ENCODE measurements at regions not wholly inside any gene's neighbourhood (a gene's known extent, or its start where the extent isn't known, plus 50 kb on each side); places are given as distances from the start of the nearest gene placed in this dataset.

GRCh38 chr13:33349986-33350826 is 64.7 kb upstream of the STARD13 start:
- in situ Hi-C loops (cut with HindIII; ENCODE audit: low sequenced_read_pairs): no loop called here
- peak; percentile 39 for DNase-seq (ENCODE audit: low read depth, low spot score)

GRCh38 chr13:33351319-33351718 is 65.8 kb upstream of the STARD13 start:
- DNase-seq (ENCODE audit: low read depth, low spot score): peak; percentile 65
- in situ Hi-C loops (cut with HindIII; ENCODE audit: low sequenced_read_pairs): no loop called here
- H3K4me3 ChIP-seq (ENCODE audit: low read depth, low read length): no peak overlapping the region
- peak; percentile 7 for TF ChIP-seq CTCF (IDR thresholded peaks at IDR 0.05; ENCODE audit: low read depth, low read length)

More at GRCh38 chr13:33349986-33350826, 64.7 kb upstream of the STARD13 start:
- no peak for TF ChIP-seq CTCF (IDR thresholded peaks at IDR 0.05; ENCODE audit: low read depth, low read length)
- H3K4me3 ChIP-seq (ENCODE audit: low read depth, low read length): peak overlapping the region; percentile 73

- in situ Hi-C loops (cut with HindIII; ENCODE audit: low sequenced_read_pairs): no loop called here
- DNase-seq (ENCODE audit: low read depth, low spot score): no peak
- no peak overlapping the region for H3K4me3 ChIP-seq (ENCODE audit: low read depth, low read length)
- TF ChIP-seq CTCF (IDR thresholded peaks at IDR 0.05; ENCODE audit: low read depth, low read length): no peak
Observed at GRCh38 chr13:33352041-33352440, 66.5 kb upstream of the STARD13 start.

- in situ Hi-C loops (cut with HindIII; ENCODE audit: low sequenced_read_pairs): no loop called here
- DNase-seq (ENCODE audit: low read depth, low spot score): no peak
- H3K4me3 ChIP-seq (ENCODE audit: low read depth, low read length): no peak overlapping the region
- TF ChIP-seq CTCF (IDR thresholded peaks at IDR 0.05; ENCODE audit: low read depth, low read length): no peak
Observed at GRCh38 chr13:33352526-33352925, 67.0 kb upstream of the STARD13 start.

- no peak for TF ChIP-seq CTCF (IDR thresholded peaks at IDR 0.05; ENCODE audit: low read depth, low read length)
- in situ Hi-C loops (cut with HindIII; ENCODE audit: low sequenced_read_pairs): no loop called here
- no peak overlapping the region for H3K4me3 ChIP-seq (ENCODE audit: low read depth, low read length)
- no peak for DNase-seq (ENCODE audit: low read depth, low spot score)
Observed at GRCh38 chr13:33353210-33353609, 67.7 kb upstream of the STARD13 start.

- H3K4me3 ChIP-seq (ENCODE audit: low read depth, low read length): no peak overlapping the region
- TF ChIP-seq CTCF (IDR thresholded peaks at IDR 0.05; ENCODE audit: low read depth, low read length): no peak
- no peak for DNase-seq (ENCODE audit: low read depth, low spot score)
- in situ Hi-C loops (cut with HindIII; ENCODE audit: low sequenced_read_pairs): no loop called here
Observed at GRCh38 chr13:33353646-33354045, 68.1 kb upstream of the STARD13 start.

Data from astrocyte of the spinal cord (primary cell).